KOPT-K1 (cell line): ENCODE measurements at regions not wholly inside any gene's neighbourhood (a gene's known extent, or its start where the extent isn't known, plus 50 kb on each side); places are given as distances from the start of the nearest gene placed in this dataset.

Experiments
- H3K27ac ChIP-seq: fragments of 200-600 bp; sonication (generic); 2 replicates; pipeline ENCODE4 v1.5.1; 2016; ENCODE audit warnings: antibody characterized with exemption, mild to moderate bottlenecking, low read depth, low read length; ENCODE audit not compliant: poor library complexity, severe bottlenecking
- H3K36me3 ChIP-seq: fragments of 200-600 bp; sonication (generic); 2 replicates; pipeline ENCODE4 v1.5.1; 2017; ENCODE audit warnings: antibody characterized with exemption, mild to moderate bottlenecking, low read length, moderate library complexity; ENCODE audit not compliant: insufficient read depth
- H3K9me3 ChIP-seq: fragments of 200-600 bp; sonication (generic); 2 replicates; pipeline ENCODE4 v1.5.1; 2017; ENCODE audit warnings: antibody characterized with exemption, low read length, mild to moderate bottlenecking; ENCODE audit not compliant: insufficient read depth, poor library complexity, severe bottlenecking

DNA sequence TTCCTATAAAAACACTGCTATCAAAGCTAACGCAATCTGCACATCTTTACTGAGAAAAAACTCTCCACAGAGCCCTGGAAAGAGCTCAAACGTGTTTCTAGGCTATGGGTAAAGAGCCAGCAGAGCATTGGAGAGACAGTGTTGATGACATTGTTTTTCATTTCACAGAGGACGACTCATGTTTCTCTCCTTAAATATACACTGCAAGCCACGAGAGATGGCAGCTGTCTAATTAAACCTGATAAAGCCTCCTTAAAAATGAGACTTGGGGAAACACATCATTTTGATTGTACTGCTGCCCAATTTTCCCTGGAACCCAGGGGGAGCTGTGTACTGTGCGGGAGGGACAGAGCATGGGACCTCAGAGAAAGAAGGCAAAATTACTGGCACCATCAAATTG, 294.3 kb upstream of the SETBP1 start:
- H3K27ac ChIP-seq = no peak overlapping the region
- H3K9me3 ChIP-seq = no peaks in the 10 kb centered on the region
- no peaks in the 10 kb centered on the region for H3K36me3 ChIP-seq

DNA sequence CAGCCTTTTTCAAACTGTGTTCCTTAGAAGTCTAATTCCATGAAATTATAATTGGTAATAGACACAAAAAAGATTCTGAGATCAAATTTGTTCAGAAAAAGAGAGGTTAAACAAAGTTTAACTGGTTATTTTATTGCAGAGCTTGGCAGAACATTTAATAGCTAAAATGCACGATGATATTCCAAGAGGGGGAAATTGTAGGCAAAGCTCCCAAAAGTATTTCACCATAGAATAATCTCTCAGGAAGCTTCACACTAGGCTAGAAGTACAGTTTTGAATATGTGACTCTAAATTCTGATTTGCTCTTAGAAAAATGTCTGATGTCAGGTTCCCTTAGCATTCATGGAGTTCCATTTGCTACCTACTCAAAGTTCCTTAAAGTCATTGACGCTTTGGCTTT, 292.4 kb upstream of the SETBP1 start:
- Histone ChIP-seq H3K27ac (no peak overlapping the region), H3K36me3 (no peaks in the 10 kb centered on the region), H3K9me3 (no peaks in the 10 kb centered on the region)

DNA sequence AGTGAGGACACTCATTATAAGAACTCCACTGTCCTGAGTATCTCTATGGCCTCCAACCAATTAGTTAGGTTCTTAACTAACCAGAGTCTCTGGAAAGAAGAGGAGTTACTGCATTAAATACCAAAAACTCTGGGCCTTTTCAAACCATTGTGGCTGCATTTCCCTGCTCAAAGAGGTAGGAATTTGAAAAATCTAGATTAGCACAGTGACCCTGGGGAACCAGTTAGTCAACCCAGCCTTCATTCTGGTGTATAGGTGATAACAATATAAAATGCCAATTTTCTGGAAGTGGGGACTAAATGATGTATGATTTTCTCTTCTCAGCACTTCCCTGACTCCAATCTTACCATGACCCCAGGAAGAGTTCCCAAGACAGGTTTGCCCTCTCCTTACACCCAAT, 287.8 kb upstream of the SETBP1 start:
- H3K9me3 ChIP-seq = no peaks in the 10 kb centered on the region
- H3K36me3 ChIP-seq = no peaks in the 10 kb centered on the region
- H3K27ac ChIP-seq = no peak overlapping the region

DNA sequence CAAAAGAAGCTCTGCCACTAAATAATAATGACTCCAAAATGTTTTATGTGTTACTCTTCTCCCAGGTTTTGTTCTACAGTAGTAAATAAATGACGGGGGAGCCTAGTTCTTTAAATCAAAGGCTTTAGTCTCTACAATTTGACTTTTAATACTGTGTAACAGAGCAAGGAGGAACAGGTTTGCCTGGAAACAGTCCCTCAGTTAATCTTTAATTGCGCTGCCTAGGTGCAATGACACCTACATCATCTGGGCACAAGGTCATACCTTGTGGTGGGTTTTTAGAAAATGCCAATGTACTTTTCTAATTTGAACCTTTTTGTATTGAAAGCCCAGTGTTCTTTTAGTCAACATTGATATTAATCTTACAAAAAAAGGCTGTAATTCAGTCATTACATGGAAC, 287.3 kb upstream of the SETBP1 start:
- Histone ChIP-seq H3K27ac (no peak overlapping the region), H3K9me3 (no peaks in the 10 kb centered on the region), H3K36me3 (no peaks in the 10 kb centered on the region)

DNA sequence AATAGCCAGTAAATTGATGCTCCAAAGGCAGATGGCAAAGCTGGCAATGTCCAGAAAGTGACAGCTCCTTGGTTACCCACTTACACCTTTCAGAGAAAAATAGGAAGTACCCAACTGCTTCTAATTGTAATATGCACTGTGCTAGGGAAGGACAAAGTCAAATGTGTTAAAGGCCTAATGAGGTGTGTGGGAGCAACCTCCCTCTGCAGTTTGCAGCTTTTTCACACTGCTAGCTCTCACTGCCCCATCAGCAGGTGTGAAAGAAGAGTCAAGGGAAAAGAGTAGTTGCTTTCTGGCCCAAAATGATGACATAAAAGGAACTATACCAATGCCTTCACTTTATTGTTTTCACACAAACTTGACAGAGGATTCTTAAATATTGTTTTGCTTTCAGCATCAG, 284.1 kb upstream of the SETBP1 start:
- Histone ChIP-seq H3K27ac (no peak overlapping the region), H3K9me3 (no peaks in the 10 kb centered on the region), H3K36me3 (no peaks in the 10 kb centered on the region)

DNA sequence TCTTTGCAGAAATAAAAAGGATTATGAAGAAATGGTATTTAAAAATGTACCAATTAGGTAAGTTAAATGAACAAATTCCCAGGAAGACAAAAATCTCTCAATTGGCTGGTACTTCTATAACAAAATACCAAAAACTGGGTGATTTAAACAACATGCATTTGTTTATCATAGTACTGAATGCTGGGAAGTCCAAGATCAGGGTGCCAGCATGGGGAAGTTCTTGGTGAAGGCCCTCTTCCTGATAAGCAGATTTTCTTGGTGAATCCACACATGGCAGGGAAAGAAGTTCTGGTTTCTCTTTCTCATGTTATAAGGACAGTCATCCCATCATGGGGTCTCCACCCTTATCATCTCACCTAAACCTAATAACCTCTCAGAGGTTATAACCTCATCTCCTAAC, 271.6 kb upstream of the SETBP1 start:
- no peaks in the 10 kb centered on the region for H3K9me3 ChIP-seq
- H3K36me3 ChIP-seq = no peaks in the 10 kb centered on the region

DNA sequence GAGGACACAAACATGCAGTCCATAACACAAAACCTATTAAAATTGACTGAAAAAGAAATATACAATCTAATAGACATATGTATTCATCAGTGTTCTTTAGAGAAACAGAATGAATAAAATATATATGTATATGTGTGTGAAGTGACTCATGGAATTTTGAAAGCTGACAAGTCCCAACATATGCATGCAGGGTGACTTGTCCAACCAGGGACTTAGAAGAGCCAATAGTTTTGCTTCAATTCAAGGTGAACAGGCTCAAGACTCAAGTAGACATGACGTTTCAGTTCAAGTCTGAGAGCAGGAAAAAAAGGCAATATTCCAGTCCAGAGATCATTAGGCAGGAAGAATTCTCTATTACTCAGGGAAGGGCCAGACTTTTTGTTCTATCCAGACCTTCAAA, 271.2 kb upstream of the SETBP1 start:
- Histone ChIP-seq H3K36me3 (no peaks in the 10 kb centered on the region), H3K9me3 (no peaks in the 10 kb centered on the region), H3K27ac (no peak overlapping the region)

More for the DNA sequence above, 271.6 kb upstream of the SETBP1 start:
- H3K27ac ChIP-seq = no peak overlapping the region

DNA sequence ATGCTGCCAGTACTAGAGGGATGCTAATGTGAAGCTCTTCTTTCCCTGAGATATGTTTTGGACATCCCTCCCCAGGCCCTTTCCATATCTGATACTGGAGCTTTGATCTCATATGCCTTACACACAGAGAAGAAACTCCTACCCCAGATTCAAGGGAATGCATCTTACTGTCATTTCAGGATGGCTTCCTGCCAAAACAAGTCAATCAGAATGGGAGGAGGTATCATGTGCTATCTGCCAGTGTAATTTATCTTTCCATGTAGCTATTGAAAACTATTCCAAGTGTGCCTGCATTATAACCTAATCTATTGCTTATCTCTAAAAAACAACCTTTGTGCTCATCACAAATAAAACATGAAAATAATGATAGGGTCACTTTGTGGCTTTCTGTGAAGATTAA, 269.9 kb upstream of the SETBP1 start:
- Histone ChIP-seq H3K27ac (no peak overlapping the region), H3K9me3 (no peaks in the 10 kb centered on the region), H3K36me3 (no peaks in the 10 kb centered on the region)

DNA sequence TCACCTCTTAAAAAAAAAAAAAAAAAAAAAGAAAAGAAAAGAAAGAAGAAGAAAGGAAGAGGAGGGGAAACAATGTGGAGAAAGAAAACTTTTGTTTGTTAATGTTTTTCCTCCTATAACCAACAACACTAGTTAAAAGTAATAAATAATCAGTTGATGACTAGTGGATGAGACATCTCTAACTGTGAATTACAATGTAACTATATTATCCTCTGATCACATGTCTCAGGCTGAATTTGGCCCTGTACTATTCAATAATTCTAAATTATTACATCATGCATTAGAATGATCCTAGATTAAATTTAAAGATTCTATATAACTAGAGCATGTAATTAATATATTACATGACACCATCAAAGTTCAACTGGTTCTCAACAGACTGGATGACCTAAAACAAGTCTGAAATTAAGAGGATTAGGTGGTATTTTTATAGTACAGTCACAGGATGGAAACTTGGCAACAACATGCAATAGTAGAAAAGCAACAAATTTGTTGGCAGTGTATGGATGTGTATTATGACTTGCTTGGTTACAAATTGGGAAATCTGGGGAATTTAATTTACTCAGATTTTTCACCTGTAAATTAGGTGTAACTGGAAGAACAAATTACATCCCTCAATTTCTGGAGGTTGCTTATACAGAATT, 269.3 kb upstream of the SETBP1 start:
- no peak overlapping the region for H3K27ac ChIP-seq
- no peaks in the 10 kb centered on the region for H3K36me3 ChIP-seq
- no peaks in the 10 kb centered on the region for H3K9me3 ChIP-seq

DNA sequence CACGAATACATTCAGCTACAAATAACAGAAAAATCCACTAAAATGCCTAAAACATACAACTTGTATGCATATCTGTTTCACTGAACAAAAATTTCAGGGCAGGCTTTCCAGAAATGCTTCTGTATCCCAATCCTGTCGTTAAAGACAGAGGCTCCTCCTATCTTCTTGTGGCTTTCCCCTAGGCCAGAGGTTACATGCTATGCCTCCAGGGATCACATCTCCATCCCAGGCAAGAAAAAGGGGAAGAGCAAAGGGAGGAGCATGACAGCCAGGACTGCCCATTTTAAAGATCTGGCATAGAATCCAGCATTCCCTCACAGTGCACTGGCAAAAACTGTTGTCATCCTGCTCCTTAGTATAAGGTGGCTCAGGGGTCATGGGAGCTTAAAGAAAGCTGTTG, 268.7 kb upstream of the SETBP1 start:
- Histone ChIP-seq H3K36me3 (no peaks in the 10 kb centered on the region), H3K9me3 (no peaks in the 10 kb centered on the region), H3K27ac (no peak overlapping the region)

DNA sequence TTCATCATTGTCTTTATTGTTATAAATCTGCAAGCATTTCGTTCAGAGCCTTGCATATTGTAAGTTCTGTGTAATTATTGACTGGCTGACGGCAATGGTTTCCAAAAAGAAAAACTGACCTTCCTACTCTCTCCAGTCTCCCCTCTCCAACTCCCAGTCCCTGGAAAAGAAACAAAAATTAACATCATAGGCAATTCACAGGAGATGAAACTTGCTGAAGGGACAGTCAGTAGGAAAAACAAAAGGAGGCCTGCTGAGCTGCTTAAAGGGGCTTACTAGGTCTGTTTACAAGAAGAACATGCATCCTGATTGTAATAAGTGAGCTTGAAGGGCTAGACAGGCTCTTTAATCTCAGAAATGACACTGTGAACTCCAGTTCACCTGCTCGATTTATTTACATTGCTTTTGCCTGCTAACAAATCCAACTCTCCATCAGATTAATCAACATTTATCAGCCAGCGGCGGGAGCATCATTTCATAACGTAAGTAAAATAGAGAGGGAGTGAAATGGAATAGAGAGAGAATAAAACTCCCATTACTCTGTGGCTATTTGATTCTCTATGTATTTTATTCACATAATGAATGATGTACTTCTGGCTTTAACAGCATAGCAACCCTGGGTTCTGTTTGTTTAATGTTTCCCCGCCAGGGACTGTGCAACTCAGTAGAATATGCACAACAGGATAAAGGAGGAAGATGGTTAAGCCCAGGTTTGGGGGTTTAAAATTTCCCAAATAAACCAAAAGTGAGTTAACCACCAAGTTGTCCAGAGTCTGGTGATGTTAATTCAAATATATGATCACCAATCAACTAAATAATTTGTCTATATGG, 256.7 kb upstream of the SETBP1 start:
- H3K27ac ChIP-seq = no peak overlapping the region
- H3K9me3 ChIP-seq = no peaks in the 10 kb centered on the region
- H3K36me3 ChIP-seq = no peaks in the 10 kb centered on the region

DNA sequence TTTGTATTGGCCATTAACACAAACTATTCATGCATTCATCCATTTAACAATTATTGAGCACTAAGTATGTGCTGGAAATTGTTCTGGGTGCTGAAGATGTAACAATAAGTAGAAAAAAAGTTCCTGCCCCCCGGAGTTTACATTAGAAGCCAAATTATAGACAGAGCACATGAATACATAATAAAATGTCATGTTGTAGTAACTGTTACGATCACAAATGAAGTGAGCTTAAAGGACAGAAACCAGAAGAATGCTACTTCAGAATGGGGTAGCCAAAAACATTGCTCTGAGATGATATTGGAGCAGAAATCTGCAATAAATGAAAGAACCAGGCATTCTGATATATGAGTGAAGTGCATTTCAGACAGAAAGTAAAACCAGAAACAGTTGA, 256.0 kb upstream of the SETBP1 start:
- H3K36me3 ChIP-seq = no peaks in the 10 kb centered on the region
- H3K9me3 ChIP-seq = no peaks in the 10 kb centered on the region

DNA sequence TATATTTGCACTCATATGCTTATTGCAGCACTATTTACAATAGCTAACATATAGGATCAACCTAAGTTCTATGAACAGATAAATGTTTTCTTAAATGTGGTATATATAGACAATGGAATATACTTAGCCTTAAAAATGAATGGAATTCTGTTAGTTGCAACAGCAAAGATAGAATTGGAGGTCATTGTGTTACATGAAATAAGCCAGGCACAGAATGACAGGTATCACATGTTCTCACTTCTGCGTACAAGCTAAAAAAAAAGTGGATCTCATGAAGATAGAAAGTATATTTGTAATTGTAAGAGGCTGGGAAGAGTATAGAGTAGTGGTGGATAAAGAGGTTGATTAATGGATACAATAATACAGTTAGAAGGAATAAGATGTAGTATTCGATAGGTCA, 255.5 kb upstream of the SETBP1 start:
- H3K27ac ChIP-seq = no peak overlapping the region

More for the DNA sequence above, 256.0 kb upstream of the SETBP1 start:
- H3K27ac ChIP-seq = no peak overlapping the region

DNA sequence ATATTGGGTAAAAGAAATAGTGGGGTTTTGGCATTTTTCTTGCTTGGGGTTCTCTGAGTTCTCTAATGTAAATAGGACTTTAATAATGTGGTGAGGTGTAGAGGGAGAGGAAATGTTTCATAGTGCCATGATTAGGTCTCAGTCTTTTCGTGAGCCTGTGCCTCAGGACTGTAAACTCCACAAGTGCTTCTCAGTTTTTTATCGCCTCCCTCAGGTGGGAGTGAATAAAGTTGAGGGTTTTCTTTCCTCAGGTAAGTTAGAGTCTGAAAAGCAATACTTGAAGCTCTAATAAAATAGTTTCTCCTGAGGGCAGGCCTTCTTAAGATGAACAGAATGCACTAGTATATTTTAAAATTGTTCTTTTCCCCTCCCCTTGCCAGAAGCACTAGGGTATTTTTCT, 243.1 kb upstream of the SETBP1 start:
- H3K27ac ChIP-seq = no peak overlapping the region
- H3K9me3 ChIP-seq = no peaks in the 10 kb centered on the region
- no peaks in the 10 kb centered on the region for H3K36me3 ChIP-seq

More for the DNA sequence above, 255.5 kb upstream of the SETBP1 start:
- Histone ChIP-seq H3K36me3 (no peaks in the 10 kb centered on the region), H3K9me3 (no peaks in the 10 kb centered on the region)

DNA sequence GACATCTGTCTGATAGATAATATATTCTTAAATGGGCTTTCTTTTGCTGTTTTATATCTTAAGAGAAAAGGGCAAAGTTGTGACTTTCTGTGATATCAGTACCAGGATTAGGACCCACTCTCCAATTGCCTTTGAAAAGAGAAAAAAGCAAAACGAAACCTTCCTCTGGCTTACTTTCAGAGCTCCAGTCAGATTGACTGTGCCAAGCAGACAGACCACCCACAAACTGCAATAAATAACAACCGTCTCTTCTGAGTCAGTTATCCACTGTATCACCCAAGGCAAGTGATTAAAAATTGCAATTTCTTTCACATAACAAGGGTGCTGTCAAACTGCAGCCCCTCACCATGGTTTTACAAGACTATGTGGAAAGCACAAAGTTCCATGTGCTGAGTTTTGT, 230.5 kb upstream of the SETBP1 start:
- Histone ChIP-seq H3K36me3 (no peaks in the 10 kb centered on the region), H3K27ac (no peak overlapping the region), H3K9me3 (no peaks in the 10 kb centered on the region)

DNA sequence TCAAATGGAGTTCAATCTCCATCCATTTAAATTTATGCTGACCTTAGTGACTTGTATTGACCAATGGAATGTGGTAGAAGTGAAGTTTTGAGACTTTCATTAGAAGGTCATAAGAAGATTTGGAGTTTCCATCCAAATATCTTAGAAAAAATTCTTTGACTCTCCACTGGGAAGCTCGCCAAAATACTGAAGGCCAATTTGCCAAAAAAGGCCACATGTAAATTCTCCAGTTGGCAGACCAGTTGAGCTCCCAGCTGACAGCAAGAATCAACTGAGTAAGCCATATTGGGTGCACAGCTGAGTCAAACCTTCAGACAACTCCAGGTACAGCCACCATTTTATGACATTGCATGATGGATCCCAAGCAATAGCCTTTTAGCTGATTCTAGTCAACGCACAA, 228.3 kb upstream of the SETBP1 start:
- Histone ChIP-seq H3K9me3 (no peaks in the 10 kb centered on the region), H3K36me3 (no peaks in the 10 kb centered on the region), H3K27ac (no peak overlapping the region)
